ENCODE measurements at regions not wholly inside any gene's neighbourhood (a gene's known extent, or its start where the extent isn't known, plus 50 kb on each side); places are given as distances from the start of the nearest gene placed in this dataset.
"Not testable (repeated sequence)": the region's sequence is repeated elsewhere in the genome, so short reads cannot be mapped to it uniquely, and the experiment has no call there.

DNA sequence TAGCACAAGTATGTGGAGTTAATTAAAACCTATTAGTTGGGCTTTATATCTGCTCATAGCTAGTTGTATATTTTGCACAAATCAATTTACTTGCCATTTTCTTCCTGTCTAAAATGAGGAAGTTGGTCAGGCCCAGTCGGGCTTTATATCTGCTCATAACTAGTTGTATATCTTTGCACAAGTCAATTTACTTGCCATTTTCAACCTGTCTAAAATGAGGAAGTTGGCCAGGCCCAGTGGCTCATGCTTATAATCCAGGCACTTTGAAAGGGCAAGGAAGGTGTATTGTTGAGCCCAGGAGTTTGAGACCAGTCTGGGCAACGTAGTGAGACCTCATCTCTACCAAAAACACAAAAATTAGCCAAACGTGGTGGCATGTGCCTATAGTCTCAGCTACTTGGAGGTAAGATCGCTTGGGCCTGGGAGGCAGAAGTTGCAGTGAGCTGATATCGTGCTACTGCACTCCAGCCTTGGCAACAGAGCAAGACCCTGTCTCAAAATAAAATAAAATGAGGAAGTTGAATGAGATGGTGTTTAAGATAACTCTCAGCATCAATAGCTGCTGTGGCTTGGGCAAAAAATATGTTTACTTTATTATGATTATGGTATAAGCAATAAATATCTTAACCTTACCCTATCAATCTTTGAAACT lies 1558.6 kb upstream of the RAG2 start:
- peak overlapping the region in 1 of 5 donors; percentile 18 for H3K4me3 Mint-ChIP-seq
- peak overlapping the region in 2 of 6 donors; percentile 41 to 54 for H3K27ac Mint-ChIP-seq
- no peaks in the 10 kb centered on the region for H3K36me3 Mint-ChIP-seq
- H3K27me3 Mint-ChIP-seq (ENCODE audit: low read depth in 3 of 3), result no peaks in the 10 kb centered on the region
- no peak for DNase-seq
- peaks cover 11 to 45% of the 10 kb centered on the region in 2 donors for H3K4me1 Mint-ChIP-seq
- peaks cover 0 to 5% (median 0%) of the 10 kb centered on the region in 6 donors for H3K9me3 Mint-ChIP-seq

DNA sequence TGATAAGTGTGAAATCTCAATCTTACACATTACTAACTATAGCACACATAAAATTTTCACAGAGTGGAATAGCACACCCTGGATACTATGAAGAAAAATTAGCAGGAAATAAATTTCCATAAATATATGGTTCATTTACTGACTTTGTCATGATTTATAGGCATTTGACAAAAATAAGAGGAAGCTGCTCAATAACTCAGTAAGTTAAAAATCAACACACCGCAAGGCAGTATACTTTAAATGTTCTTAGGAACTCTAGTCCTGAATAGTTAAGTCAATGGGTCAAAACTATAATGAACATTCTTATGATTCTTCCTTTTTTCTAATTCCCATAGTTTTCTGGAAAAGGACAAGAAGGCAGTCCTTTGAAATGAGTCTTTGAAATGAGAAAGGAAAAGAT lies 1557.8 kb upstream of the RAG2 start:
- no peaks in the 10 kb centered on the region for H3K36me3 Mint-ChIP-seq
- H3K27ac Mint-ChIP-seq, result no peak overlapping the region
- DNase-seq, result no peak
- H3K9me3 Mint-ChIP-seq, result peaks cover 0 to 6% (median 0%) of the 10 kb centered on the region in 6 donors
- H3K4me1 Mint-ChIP-seq, result peaks cover 11 to 45% of the 10 kb centered on the region in 2 donors
- no peak overlapping the region for H3K4me3 Mint-ChIP-seq
- no peaks in the 10 kb centered on the region for H3K27me3 Mint-ChIP-seq (ENCODE audit: low read depth in 3 of 3)

DNA sequence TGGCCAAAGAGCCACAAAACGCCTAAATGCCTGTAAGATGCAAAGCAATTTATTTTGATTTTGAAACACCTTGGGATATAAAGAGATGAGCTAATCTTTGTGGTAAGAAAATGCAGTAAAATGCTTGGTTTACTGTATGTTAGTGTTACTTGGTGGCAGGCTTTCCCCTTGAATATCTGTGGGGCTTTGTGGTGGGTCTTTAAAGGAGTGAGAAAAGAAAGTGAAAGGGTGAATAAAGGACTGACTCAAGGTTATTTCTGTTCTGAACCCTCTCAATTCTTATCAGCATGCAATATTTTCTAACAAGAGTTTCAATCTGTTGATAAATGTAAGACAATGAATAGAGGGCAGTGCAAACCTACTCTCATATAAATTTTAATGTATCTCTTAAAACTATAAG lies 1555.9 kb upstream of the RAG2 start:
- Mint-ChIP-seq H3K4me1 (peaks cover 11 to 55% of the 10 kb centered on the region in 2 donors), H3K9me3 (peaks cover 0 to 11% (median 2%) of the 10 kb centered on the region in 6 donors), H3K4me3 (peak overlapping the region in 2 of 5 donors; percentile 9 to 32), H3K36me3 (no peaks in the 10 kb centered on the region), H3K27ac (peak overlapping the region in 1 of 6 donors; percentile 19), H3K27me3 (ENCODE audit: low read depth in 3 of 3) (peaks cover 0 to 2% (median 0%) of the 10 kb centered on the region in 3 donors)
- peak; percentile 13 to 25 (median 20) for DNase-seq

DNA sequence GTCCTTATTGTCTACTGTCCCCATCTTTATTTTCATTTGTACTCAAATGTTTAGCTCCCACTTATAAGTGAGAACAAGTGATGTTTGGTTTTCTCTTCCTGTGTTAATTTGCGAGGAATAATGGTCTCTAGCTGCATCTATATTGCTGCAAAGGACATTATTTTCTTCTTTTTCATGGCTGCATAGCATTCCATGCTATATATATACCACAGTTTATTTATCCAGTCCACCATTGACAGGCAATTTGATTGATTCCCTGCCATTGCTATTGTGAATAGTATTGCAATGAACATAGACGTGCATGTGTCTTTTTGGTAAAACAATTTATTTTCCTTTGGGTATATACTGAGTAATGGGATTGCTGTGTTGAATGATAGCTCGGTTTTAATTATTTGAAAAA lies 1545.8 kb upstream of the RAG2 start:
- Mint-ChIP-seq H3K27ac (no peak overlapping the region), H3K36me3 (peaks cover 0 to 4% (median 0%) of the 10 kb centered on the region in 3 donors), H3K4me3 (no peak overlapping the region), H3K4me1 (peaks cover 0 to 2% of the 10 kb centered on the region in 2 donors), H3K27me3 (ENCODE audit: low read depth in 3 of 3) (no peaks in the 10 kb centered on the region), H3K9me3 (peaks cover 2 to 10% (median 3%) of the 10 kb centered on the region in 6 donors)
- DNase-seq, result no peak

DNA sequence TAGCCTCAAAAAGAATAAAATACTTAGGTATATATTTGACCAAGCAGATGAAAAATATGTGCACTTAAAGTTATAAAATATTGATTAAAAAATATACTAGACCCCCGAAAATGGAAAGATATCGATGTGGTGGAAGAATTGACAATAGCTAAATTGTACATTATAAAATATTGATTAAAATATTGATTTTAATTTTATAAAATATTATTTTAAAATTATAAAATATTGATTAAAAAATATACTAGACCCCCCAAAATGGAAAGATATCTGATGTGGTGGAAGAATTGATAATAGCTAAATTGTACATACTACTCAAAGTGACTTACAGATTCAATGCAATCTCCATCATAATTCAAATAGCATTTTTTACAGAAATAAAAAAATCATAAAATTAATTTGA lies 1540.9 kb upstream of the RAG2 start:
- Mint-ChIP-seq H3K4me1 (no peaks in the 10 kb centered on the region), H3K27me3 (ENCODE audit: low read depth in 3 of 3) (no peaks in the 10 kb centered on the region), H3K36me3 (peaks cover 0 to 5% (median 0%) of the 10 kb centered on the region in 3 donors), H3K9me3 (peaks cover 2 to 19% (median 7%) of the 10 kb centered on the region in 6 donors), H3K4me3 (no peak overlapping the region), H3K27ac (no peak overlapping the region)
- DNase-seq, result no peak

DNA sequence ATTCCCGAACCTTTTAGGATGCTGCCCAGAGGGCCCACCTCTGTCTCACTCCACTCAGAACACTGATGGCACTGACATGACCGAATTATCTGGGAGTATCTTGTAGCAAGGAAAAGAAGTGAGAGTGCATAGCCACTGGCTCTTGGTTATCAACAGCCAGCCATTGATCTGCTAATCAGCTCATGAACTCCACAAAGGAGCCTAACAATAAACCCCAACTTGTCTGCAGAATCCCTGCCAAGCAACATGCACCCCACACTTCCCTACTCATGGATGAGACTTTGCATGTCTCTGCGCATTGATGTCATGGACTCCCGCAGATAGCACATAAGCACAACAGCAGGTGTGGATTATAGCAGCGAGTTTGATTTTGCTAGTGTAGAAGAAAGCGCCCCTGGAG lies 1538.9 kb upstream of the RAG2 start:
- Mint-ChIP-seq H3K27ac (no peak overlapping the region), H3K4me3 (no peak overlapping the region), H3K4me1 (no peaks in the 10 kb centered on the region), H3K9me3 (peaks cover 2 to 16% (median 7%) of the 10 kb centered on the region in 6 donors), H3K27me3 (ENCODE audit: low read depth in 3 of 3) (no peaks in the 10 kb centered on the region), H3K36me3 (peaks cover 0 to 8% (median 0%) of the 10 kb centered on the region in 3 donors)
- DNase-seq, result no peak

DNA sequence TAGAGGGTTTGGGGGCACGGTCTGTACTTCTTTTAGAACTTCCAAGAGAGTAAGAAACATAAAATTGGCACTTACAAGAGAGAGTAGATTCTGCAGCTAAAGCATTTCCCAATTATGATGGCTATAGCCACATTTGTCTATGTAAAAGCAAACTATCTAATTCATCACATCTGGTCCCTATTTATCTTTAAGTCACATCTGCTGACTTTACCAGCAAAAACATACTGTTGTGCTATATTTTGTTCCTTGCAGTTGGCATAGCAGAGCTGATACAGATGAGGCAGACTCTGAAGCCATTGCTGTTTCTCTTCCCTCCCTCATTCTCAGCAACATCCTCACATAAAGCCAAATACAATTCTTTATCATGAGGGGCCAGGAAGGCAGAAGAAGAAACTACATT lies 1533.5 kb upstream of the RAG2 start:
- no peak overlapping the region for H3K4me3 Mint-ChIP-seq
- no peak for DNase-seq

DNA sequence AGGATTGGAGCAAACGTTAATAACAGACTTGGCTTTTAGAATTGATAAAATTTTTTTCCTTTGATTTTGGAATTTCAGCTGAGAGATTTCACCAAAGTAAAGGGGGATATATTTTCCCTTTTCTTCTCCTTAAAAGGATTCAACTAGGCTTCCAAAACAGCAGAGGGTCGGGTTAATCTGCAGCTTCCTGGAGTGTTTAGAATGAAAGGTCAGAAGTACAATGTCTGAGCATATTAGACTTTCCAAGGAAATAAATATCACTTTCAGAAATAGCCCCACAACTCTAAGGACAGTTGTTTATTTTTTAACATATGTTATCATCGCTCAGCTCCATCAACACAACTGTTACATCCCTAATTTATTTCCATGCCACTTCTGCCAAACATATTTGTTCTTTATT lies 1532.9 kb upstream of the RAG2 start:
- Mint-ChIP-seq H3K27me3 (ENCODE audit: low read depth in 3 of 3) (no peaks in the 10 kb centered on the region), H3K36me3 (peaks cover 0 to 6% (median 0%) of the 10 kb centered on the region in 3 donors), H3K27ac (no peak overlapping the region), H3K4me1 (no peaks in the 10 kb centered on the region), H3K4me3 (no peak overlapping the region), H3K9me3 (peaks cover 0 to 14% (median 0%) of the 10 kb centered on the region in 6 donors)
- no peak for DNase-seq

More for the DNA sequence above, 1533.5 kb upstream of the RAG2 start:
- no peaks in the 10 kb centered on the region for H3K27me3 Mint-ChIP-seq (ENCODE audit: low read depth in 3 of 3)
- peaks cover 0 to 15% (median 0%) of the 10 kb centered on the region in 6 donors for H3K9me3 Mint-ChIP-seq
- H3K4me1 Mint-ChIP-seq, result no peaks in the 10 kb centered on the region
- no peak overlapping the region for H3K27ac Mint-ChIP-seq
- H3K36me3 Mint-ChIP-seq, result peaks cover 0 to 6% (median 0%) of the 10 kb centered on the region in 3 donors

DNA sequence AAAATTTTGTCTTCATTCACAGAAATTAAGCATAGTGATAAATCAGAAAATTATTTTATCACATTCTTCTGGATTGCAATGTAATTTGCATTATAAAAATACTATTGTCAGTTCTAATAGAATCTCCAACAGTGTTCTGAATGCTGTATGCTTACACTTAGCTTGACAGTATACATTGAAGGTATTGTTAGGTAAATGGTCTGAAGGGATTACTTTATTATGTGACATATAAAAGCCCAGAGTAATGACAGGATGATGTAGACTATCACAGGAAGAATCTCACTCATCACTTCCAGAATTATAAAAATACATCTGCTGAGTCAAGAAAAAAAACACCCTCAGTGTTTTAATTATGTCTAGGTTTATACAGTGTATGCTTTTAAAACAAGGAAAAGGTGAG lies 1532.5 kb upstream of the RAG2 start:
- Mint-ChIP-seq H3K27ac (no peak overlapping the region), H3K4me1 (no peaks in the 10 kb centered on the region), H3K36me3 (peaks cover 0 to 6% (median 0%) of the 10 kb centered on the region in 3 donors), H3K27me3 (ENCODE audit: low read depth in 3 of 3) (no peaks in the 10 kb centered on the region), H3K9me3 (peaks cover 0 to 14% (median 0%) of the 10 kb centered on the region in 6 donors), H3K4me3 (no peak overlapping the region)
- DNase-seq, result no peak

DNA sequence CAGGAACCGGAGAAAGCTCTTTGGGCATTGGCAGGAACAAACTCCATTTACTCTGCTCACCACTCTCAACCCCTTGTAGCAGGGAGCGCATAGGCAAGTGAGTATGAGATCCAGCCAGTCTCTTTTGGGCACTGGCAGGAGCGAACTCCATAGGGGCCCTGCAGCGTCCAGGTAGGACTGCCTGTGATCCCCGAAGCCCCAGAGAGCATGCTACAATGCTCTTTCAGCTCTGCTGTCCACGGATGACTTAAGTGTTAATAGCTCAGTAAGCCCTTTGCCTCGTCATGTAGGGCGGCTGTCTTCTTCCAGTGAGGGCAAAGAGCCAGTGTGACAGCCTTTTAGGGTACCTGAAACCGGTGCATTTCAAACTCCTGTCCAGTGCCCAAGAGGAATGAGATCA lies 1525.6 kb upstream of the RAG2 start:
- Mint-ChIP-seq H3K4me1 (no peaks in the 10 kb centered on the region), H3K4me3 (no peak overlapping the region), H3K36me3 (no peaks in the 10 kb centered on the region), H3K27me3 (ENCODE audit: low read depth in 3 of 3) (peaks cover 0 to 2% (median 0%) of the 10 kb centered on the region in 3 donors), H3K9me3 (peaks cover 0 to 4% (median 0%) of the 10 kb centered on the region in 6 donors), H3K27ac (no peak overlapping the region)
- DNase-seq, result no peak

DNA sequence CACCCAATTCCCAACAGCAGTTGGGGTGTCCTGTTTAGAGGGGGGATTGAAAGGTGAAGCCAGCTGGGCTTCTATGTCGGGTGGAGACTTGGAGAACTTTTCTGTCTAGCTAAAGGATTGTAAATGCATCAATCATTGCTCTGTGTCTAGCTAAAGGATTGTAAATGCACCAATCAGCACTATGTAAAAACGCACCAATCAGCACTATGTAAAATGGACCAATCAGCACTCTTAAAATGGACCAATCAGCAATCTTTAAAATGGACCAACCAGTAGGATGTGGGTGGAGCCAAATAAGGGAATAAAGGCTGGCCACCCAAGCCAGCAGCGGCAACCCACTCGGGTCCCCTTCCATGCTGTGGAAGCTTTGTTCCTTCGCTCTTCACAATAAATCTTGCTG lies 1518.6 kb upstream of the RAG2 start:
- peaks cover 0 to 22% (median 5%) of the 10 kb centered on the region in 6 donors for H3K9me3 Mint-ChIP-seq
- not testable (repeated sequence) for H3K36me3 Mint-ChIP-seq; H3K4me3 Mint-ChIP-seq; H3K4me1 Mint-ChIP-seq; H3K27me3 Mint-ChIP-seq (ENCODE audit: low read depth in 3 of 3); DNase-seq; H3K27ac Mint-ChIP-seq

DNA sequence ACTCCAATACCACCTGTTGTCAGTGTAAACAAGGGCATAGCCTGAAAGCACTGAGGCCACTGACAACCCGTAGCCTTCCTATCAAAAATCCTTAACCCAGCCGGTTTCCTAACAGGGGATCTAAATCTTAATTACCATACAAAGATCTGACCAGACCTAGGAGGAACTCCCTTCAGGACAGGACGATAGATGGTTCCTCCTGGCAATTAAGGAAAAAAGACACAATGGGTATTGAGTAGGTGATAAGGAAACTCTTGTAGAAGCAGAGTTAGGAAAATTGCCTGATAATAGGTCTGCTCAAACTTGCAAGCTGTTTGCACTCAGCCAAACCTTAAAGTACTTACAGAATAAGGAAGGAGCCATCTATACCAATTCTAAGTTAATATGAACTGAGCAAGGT lies 1517.3 kb upstream of the RAG2 start:
- not testable (repeated sequence) for H3K4me3 Mint-ChIP-seq; H3K36me3 Mint-ChIP-seq; DNase-seq; H3K27ac Mint-ChIP-seq; H3K27me3 Mint-ChIP-seq (ENCODE audit: low read depth in 3 of 3); H3K4me1 Mint-ChIP-seq
- peaks cover 0 to 22% (median 5%) of the 10 kb centered on the region in 6 donors for H3K9me3 Mint-ChIP-seq

DNA sequence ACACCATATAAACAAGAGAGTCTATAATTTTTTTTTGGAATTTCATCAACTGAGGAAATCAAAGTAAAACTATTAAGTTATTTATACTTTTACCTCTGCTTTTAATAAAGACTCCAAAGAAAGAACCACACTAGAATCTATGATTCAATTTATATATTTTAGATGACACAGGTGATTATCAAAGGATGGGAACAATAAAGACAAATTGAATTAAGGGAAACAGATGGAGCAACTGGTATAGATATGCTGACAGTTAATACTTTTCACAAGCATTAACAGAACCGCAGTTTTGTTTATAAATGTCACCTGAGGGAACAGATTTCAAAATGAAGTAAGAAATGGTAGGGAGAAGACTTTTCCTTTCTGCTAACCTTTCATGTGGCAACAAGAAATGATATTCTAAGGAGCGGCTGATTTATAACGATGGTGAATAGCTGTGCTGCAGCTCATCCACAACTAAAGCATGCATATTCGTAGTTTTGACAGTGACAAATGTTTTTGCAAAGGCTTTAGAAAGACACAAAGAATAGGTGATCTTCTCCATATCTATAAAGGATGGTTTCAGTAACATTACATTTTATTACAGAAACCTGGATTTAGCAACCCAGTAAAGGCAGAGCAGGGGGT lies 1502.9 kb upstream of the RAG2 start:
- Mint-ChIP-seq H3K27ac (no peak overlapping the region), H3K4me1 (no peaks in the 10 kb centered on the region), H3K9me3 (peaks cover 0 to 6% (median 0%) of the 10 kb centered on the region in 6 donors), H3K27me3 (ENCODE audit: low read depth in 3 of 3) (no peaks in the 10 kb centered on the region), H3K4me3 (no peak overlapping the region), H3K36me3 (peaks cover 0 to 17% (median 3%) of the 10 kb centered on the region in 3 donors)
- no peak for DNase-seq

DNA sequence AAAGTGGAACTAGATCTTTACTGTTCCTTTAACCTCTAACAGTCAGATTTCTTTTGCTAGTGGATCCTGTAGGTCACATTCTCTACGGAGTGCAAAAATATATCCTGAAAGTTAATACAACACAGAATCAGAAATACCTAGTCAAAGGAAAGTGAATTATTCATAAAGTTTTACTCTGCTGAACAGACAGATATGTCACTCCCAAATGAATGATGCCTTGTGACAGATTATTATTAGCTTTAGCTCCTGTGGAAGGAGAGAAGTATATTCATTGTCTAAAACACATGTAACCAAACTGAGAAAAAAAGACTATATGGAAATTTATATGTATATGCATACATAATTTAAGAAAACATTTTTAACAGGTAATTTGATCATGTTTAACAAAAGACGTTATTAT lies 1497.2 kb upstream of the RAG2 start:
- H3K4me3 Mint-ChIP-seq, result no peak overlapping the region
- no peak overlapping the region for H3K27ac Mint-ChIP-seq
- no peak for DNase-seq
- H3K4me1 Mint-ChIP-seq, result no peaks in the 10 kb centered on the region
- H3K9me3 Mint-ChIP-seq, result peaks cover 0 to 18% (median 4%) of the 10 kb centered on the region in 6 donors
- H3K27me3 Mint-ChIP-seq (ENCODE audit: low read depth in 3 of 3), result no peaks in the 10 kb centered on the region
- H3K36me3 Mint-ChIP-seq, result peaks cover 4 to 32% (median 5%) of the 10 kb centered on the region in 3 donors

Data from immature natural killer cell (primary cell).